Thoracic aorta (tissue), 2 donors: ENCODE measurements at regions not wholly inside any gene's neighbourhood (a gene's known extent, or its start where the extent isn't known, plus 50 kb on each side); places are given as distances from the start of the nearest gene placed in this dataset.

ENCODE experiments used
- ATAC-seq: fragments of 150-250 bp; one replicate; pipeline ENCODE4 v1.8.0; 2017; ENCODE audit warnings: low read depth; ENCODE audit not compliant: insufficient number of reproducible peaks, low FRiP score
- DNase-seq: peaks from one replicate; pipeline ENCODE4 v3.0.0-alpha.2; 2020; ENCODE audit warnings: low spot score
- H3K27ac ChIP-seq, 2 donors: fragments of 200-600 bp; sonication (generic); 1 replicate in 1 of 2; 2 replicates in 1 of 2; pipeline ENCODE4 v1.5.1; 2016; ENCODE audit warnings: mild to moderate bottlenecking in 2 of 2, moderate library complexity in 2 of 2
- H3K27me3 ChIP-seq: fragments of 200-600 bp; sonication (generic); replicated peaks from 2 replicates; pipeline ENCODE4 v1.6.0; 2016; ENCODE audit warnings: mild to moderate bottlenecking; ENCODE audit not compliant: insufficient read depth
- H3K36me3 ChIP-seq: fragments of 200-600 bp; sonication (generic); one replicate; pipeline ENCODE4 v1.5.1; 2016
- H3K4me1 ChIP-seq, 2 donors: fragments of 200-600 bp; sonication (generic); 1 replicate in 1 of 2; 2 replicates in 1 of 2; pipeline versions ENCODE4 v1.5.1 to v1.6.0; 2016; ENCODE audit warnings: low read depth in 2 of 2, mild to moderate bottlenecking in 1 of 2; ENCODE audit not compliant: control insufficient read depth in 1 of 2
- H3K4me3 ChIP-seq: fragments of 200-600 bp; sonication (generic); 2 replicates; pipeline ENCODE4 v1.5.1; 2016; ENCODE audit warnings: mild to moderate bottlenecking
- H3K9me3 ChIP-seq: fragments of 200-600 bp; sonication (generic); 2 replicates; pipeline ENCODE4 v1.5.1; 2016
- TF ChIP-seq, protein P1 (sequence below): fragments of 200-600 bp; sonication (generic); IDR thresholded peaks from one replicate; pipeline ENCODE4 v1.5.1; 2019; ENCODE audit warnings: antibody characterized with exemption

DNA sequence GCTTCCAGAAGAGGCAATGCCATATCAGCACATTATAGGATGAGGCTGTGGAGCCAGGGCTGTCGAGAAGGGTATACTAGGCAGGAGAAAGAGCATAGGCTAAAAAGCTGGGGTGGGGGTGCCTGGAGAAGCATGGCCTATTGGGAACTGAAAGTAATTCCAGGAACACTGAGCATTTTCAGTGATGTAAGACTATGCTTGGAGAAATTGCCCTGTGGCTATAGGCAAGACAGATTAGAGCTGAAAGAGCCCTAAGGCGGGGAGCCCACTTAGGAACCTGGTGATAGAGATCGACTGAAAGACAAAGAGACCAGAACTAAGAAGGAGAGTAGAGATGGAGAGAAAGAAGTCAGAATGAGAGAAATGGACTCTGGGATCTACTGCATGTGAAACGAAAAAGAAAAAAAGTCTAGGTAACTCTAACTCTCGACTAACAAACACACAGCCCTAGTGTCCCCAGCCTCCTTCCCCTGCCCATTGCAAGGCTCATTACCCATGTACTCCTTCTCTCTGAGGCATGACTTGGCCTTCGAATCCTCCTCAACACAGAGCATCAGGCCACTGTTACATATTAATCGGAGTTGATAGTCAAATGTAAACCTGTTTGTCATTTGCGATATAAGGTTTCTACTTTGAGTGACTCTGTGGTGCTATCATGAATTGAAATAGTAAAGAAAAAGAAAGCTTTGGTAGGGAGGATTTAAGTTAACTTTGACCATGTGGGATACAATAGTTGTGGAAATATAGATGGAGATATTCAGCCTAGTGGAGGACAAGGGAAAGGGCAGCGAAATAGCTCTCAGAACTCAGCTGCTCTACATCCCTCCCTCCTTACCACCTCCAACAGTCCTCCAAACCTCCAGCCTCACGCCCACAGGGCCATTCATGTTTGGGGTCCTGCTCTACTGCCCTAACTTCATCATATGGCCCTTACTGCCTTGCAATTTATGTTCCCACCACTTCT lies 52.3 kb upstream of the BMAL1 start:
- ATAC-seq: no peak

DNA sequence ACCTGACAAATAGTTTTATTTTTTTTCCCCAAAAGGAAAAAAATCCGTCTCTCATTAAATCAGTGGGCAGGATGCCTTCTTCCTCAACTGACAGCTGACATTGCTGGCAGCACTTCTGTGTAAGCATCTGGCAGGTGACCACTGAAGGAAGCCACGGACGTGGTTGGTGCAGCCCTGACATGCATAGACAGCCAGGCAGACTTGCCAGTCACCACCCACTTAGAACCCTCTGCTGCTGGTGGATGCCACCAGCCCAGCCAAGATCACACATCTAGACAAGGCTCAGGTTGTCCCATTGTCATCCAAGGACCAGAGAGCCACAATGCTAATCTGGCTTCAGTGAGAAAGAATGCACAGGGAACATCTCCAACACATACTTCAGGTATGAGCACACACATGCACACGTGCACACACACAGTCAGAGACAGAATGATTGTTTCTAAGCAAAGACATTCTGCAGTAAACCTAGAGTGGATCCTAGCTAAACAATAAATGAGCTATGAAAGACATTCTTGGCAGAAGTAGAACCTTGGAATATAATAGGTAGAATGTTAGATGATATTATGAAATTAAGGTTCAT lies 49.8 kb upstream of the BMAL1 start:
- H3K27ac ChIP-seq: no peak overlapping the region
- no peak for ATAC-seq
- H3K36me3 ChIP-seq: no peaks in the 10 kb centered on the region
- no peaks in the 10 kb centered on the region for H3K9me3 ChIP-seq
- H3K27me3 ChIP-seq: no peaks in the 10 kb centered on the region
- no peak for DNase-seq
- no peak overlapping the region for H3K4me3 ChIP-seq
- H3K4me1 ChIP-seq: peaks cover 8 to 14% of the 10 kb centered on the region in 2 donors
- TF ChIP-seq, protein P1, sequence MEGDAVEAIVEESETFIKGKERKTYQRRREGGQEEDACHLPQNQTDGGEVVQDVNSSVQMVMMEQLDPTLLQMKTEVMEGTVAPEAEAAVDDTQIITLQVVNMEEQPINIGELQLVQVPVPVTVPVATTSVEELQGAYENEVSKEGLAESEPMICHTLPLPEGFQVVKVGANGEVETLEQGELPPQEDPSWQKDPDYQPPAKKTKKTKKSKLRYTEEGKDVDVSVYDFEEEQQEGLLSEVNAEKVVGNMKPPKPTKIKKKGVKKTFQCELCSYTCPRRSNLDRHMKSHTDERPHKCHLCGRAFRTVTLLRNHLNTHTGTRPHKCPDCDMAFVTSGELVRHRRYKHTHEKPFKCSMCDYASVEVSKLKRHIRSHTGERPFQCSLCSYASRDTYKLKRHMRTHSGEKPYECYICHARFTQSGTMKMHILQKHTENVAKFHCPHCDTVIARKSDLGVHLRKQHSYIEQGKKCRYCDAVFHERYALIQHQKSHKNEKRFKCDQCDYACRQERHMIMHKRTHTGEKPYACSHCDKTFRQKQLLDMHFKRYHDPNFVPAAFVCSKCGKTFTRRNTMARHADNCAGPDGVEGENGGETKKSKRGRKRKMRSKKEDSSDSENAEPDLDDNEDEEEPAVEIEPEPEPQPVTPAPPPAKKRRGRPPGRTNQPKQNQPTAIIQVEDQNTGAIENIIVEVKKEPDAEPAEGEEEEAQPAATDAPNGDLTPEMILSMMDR: no peak

More for the DNA sequence above, 52.3 kb upstream of the BMAL1 start:
- Histone ChIP-seq H3K9me3 (no peaks in the 10 kb centered on the region), H3K27me3 (no peaks in the 10 kb centered on the region), H3K36me3 (no peaks in the 10 kb centered on the region), H3K4me1 (peaks cover 8 to 14% of the 10 kb centered on the region in 2 donors), H3K4me3 (no peak overlapping the region), H3K27ac (no peak overlapping the region)
- DNase-seq: no peak
- TF ChIP-seq, protein P1: no peak
